GM23338 (cell line): ENCODE measurements at regions not wholly inside any gene's neighbourhood (a gene's known extent, or its start where the extent isn't known, plus 50 kb on each side); places are given as distances from the start of the nearest gene placed in this dataset.

ENCODE experiments used
- ATAC-seq: fragments of 200-7000 bp; cut with Tn5 transposase; 3 replicates; pipeline ENCODE4 v1.9.1; 2020
- DNase-seq: peaks from one replicate; pipeline ENCODE4 v3.0.0-alpha.2; 2015; ENCODE audit warnings: low spot score
- H2AFZ ChIP-seq: fragments of 200-600 bp; sonication (generic); 2 replicates; pipeline ENCODE4 v1.8.0; 2016; ENCODE audit warnings: antibody characterized with exemption, mild to moderate bottlenecking, moderate library complexity
- H3F3A ChIP-seq: fragments of 200-600 bp; sonication (generic); replicated peaks from 2 replicates; pipeline ENCODE4 v1.8.0; 2017; ENCODE audit warnings: antibody characterized with exemption, mixed run types, low read depth
- H3K27ac ChIP-seq: fragments of 200-600 bp; sonication (generic); 2 replicates; pipeline ENCODE4 v1.6.1; 2016; ENCODE audit warnings: low read depth
- H3K27me3 ChIP-seq: fragments of 200-600 bp; sonication (generic); 2 replicates; pipeline ENCODE4 v1.8.0; 2016; ENCODE audit warnings: mild to moderate bottlenecking, mixed run types, moderate library complexity; ENCODE audit not compliant: insufficient read depth
- H3K36me3 ChIP-seq: fragments of 200-600 bp; sonication (generic); 2 replicates; pipeline ENCODE4 v1.8.0; 2016; ENCODE audit warnings: mild to moderate bottlenecking; ENCODE audit not compliant: insufficient read depth
- H3K4me1 ChIP-seq: fragments of 200-600 bp; sonication (generic); 2 replicates; pipeline ENCODE4 v1.8.0; 2016; ENCODE audit warnings: mild to moderate bottlenecking, moderate library complexity; ENCODE audit not compliant: insufficient read depth
- H3K4me2 ChIP-seq: fragments of 200-600 bp; sonication (generic); 2 replicates; pipeline ENCODE4 v1.7.1; 2017; ENCODE audit warnings: mixed run types
- H3K4me3 ChIP-seq: fragments of 200-600 bp; sonication (generic); 2 replicates; pipeline ENCODE4 v1.6.1; 2016; ENCODE audit warnings: mixed run types
- H3K79me2 ChIP-seq: fragments of 200-600 bp; sonication (generic); replicated peaks from 2 replicates; pipeline ENCODE4 v1.8.0; 2017; ENCODE audit warnings: mild to moderate bottlenecking; ENCODE audit not compliant: insufficient read depth
- H3K9me2 ChIP-seq: fragments of 200-600 bp; sonication (generic); 2 replicates; pipeline ENCODE4 v1.8.0; 2017; ENCODE audit not compliant: insufficient read depth
- H4K20me1 ChIP-seq: fragments of 200-600 bp; sonication (generic); replicated peaks from 2 replicates; pipeline ENCODE4 v1.8.0; 2017; ENCODE audit warnings: mild to moderate bottlenecking; ENCODE audit not compliant: insufficient read depth
- H3K27ac Mint-ChIP-seq: 2 replicates; pipeline ENCODE4 v1.8.0; 2020; ENCODE audit warnings: inconsistent platforms, mild to moderate bottlenecking, moderate library complexity, mixed read lengths
- H3K27me3 Mint-ChIP-seq: 3 replicates; pipeline ENCODE4 v1.8.0; 2022; ENCODE audit warnings: low read depth, mild to moderate bottlenecking, moderate library complexity, mixed read lengths, inconsistent platforms; ENCODE audit not compliant: insufficient read depth, poor library complexity
- H3K36me3 Mint-ChIP-seq: 3 replicates; pipeline ENCODE4 v1.8.0; 2021; ENCODE audit warnings: low read depth, mild to moderate bottlenecking, inconsistent platforms, moderate library complexity, mixed read lengths
- H3K4me1 Mint-ChIP-seq: 3 replicates; pipeline ENCODE4 v1.8.0; 2020; ENCODE audit warnings: mild to moderate bottlenecking, inconsistent platforms, mixed read lengths
- H3K4me3 Mint-ChIP-seq: 3 replicates; pipeline ENCODE4 v1.8.0; 2021; ENCODE audit warnings: moderate library complexity, mild to moderate bottlenecking, inconsistent platforms, mixed read lengths
- H3K9me3 Mint-ChIP-seq: 3 replicates; pipeline ENCODE4 v1.8.0; 2020; ENCODE audit warnings: moderate library complexity, mild to moderate bottlenecking, inconsistent platforms, mixed read lengths
- EZH2 ChIP-seq: fragments of 200-600 bp; sonication (generic); IDR thresholded peaks from one replicate; pipeline ENCODE4 v1.8.0; 2017; ENCODE audit warnings: antibody characterized with exemption, mild to moderate bottlenecking, low read depth; ENCODE audit not compliant: unreplicated experiment
- JUNB ChIP-seq: IDR thresholded peaks from one replicate; pipeline ENCODE4 v1.6.1; 2016; ENCODE audit warnings: antibody characterized with exemption; ENCODE audit not compliant: unreplicated experiment
- NANOG ChIP-seq: IDR thresholded peaks from 2 replicates; pipeline ENCODE4 v1.6.1; 2016; ENCODE audit warnings: antibody characterized with exemption, borderline replicate concordance
- REST ChIP-seq: IDR thresholded peaks from one replicate; pipeline ENCODE4 v1.6.1; 2018; ENCODE audit warnings: antibody characterized with exemption; ENCODE audit not compliant: unreplicated experiment
- STAT1 ChIP-seq: IDR thresholded peaks from one replicate; pipeline ENCODE4 v1.6.1; 2016; ENCODE audit warnings: antibody characterized with exemption; ENCODE audit not compliant: unreplicated experiment
- ZNF114 ChIP-seq: fragments of 250-450 bp; sonication (Bioruptor Pico); IDR thresholded peaks from 2 replicates; pipeline ENCODE4 v1.5.0; 2020; ENCODE audit warnings: mild to moderate bottlenecking, moderate library complexity
- ZNF331 ChIP-seq: fragments of 250-450 bp; sonication (Bioruptor Pico); IDR thresholded peaks from 2 replicates; pipeline ENCODE4 v1.5.0; 2020; ENCODE audit warnings: low read depth, mild to moderate bottlenecking, moderate library complexity
- TF ChIP-seq, protein P1 (sequence below): IDR thresholded peaks from 2 replicates; pipeline ENCODE4 v1.6.1; 2016; ENCODE audit warnings: antibody characterized with exemption
- TF ChIP-seq, protein P2 (sequence below), 2 experiments: fragments of 200-600 bp in 1 of 2; sonication (generic) in 1 of 2; conservative IDR thresholded peaks; 2 replicates each; pipeline versions ENCODE4 v1.5.1 to v1.6.1; 2016 to 2017; ENCODE audit warnings: antibody characterized with exemption in 2 of 2, low read depth in 2 of 2, mild to moderate bottlenecking in 2 of 2, moderate library complexity in 1 of 2

DNA sequence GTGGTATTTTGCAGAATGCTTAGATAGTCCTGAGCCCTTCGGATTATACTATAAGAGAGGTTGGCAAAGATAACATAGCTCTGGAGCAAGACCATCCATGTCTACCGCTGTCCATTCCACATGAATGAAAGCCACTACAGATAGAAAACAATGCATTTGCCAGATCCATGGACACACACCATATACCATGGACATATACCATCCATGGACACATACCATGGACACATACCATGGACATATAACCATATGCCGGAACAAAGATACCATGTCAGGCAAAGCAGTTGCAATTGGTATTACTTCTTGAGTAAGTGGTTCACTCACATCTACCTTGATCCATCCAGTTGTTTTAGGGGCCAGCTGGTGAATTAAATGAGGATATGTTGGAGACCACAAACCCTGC is 53.2 kb upstream of the ATP6AP2 start:
- peaks cover 3% of the 10 kb centered on the region for H3K27me3 Mint-ChIP-seq
- DNase-seq = no peak
- H3K4me2 ChIP-seq = no peak overlapping the region
- H3K4me1 Mint-ChIP-seq = peaks cover 5% of the 10 kb centered on the region; the same call in 1 of the 3 replicates
- H3K9me3 Mint-ChIP-seq = no peaks in the 10 kb centered on the region
- no peaks in the 10 kb centered on the region for H3K36me3 ChIP-seq
- no peak overlapping the region for H3K27ac Mint-ChIP-seq
- no peaks in the 10 kb centered on the region for H3K27me3 ChIP-seq
- no peaks in the 10 kb centered on the region for H3F3A ChIP-seq
- no peak overlapping the region for H3K4me3 Mint-ChIP-seq
- no peaks in the 10 kb centered on the region for H3K4me1 ChIP-seq
- H3K4me3 ChIP-seq = no peak overlapping the region
- no peaks in the 10 kb centered on the region for H4K20me1 ChIP-seq
- no peaks in the 10 kb centered on the region for H3K9me2 ChIP-seq
- TF ChIP-seq REST = no peak
- H3K79me2 ChIP-seq = no peaks in the 10 kb centered on the region
- no peak for ATAC-seq
- H3K36me3 Mint-ChIP-seq = no peaks in the 10 kb centered on the region
- no peak overlapping the region for H2AFZ ChIP-seq
- H3K27ac ChIP-seq = no peak overlapping the region

DNA sequence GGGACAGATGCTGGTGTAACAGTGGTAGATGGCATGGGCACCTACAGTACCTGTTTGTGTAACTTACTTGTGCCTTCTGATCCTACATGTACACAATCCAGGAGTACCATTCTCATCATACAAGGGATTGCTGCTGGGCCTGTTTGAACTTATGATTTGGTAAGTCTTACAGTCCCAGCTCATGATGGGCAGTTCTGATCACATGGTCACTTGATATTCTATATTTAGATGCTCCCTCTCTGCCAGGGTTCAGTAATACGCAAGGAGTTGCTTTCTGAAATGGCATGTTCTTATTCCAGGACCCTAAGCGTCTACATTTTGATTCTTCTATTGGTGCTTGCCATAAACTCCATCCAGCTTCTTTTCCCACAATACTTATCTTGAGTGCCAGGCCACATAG is 54.4 kb upstream of the ATP6AP2 start:
- no peak overlapping the region for H3K4me3 ChIP-seq
- H3K4me2 ChIP-seq = no peak overlapping the region
- no peak overlapping the region for H2AFZ ChIP-seq
- no peak for ATAC-seq
- H3K4me3 Mint-ChIP-seq = no peak overlapping the region
- no peak overlapping the region for H3K27ac Mint-ChIP-seq
- H3K9me2 ChIP-seq = no peaks in the 10 kb centered on the region
- no peaks in the 10 kb centered on the region for H3K9me3 Mint-ChIP-seq
- peaks cover 3% of the 10 kb centered on the region for H3K27me3 Mint-ChIP-seq
- no peaks in the 10 kb centered on the region for H3K27me3 ChIP-seq
- H3K79me2 ChIP-seq = no peaks in the 10 kb centered on the region
- H3K27ac ChIP-seq = no peak overlapping the region
- peaks cover 3% of the 10 kb centered on the region; the same call in 1 of the 3 replicates for H3K4me1 Mint-ChIP-seq
- no peaks in the 10 kb centered on the region for H3K4me1 ChIP-seq
- H3F3A ChIP-seq = no peaks in the 10 kb centered on the region
- H4K20me1 ChIP-seq = no peaks in the 10 kb centered on the region
- H3K36me3 ChIP-seq = no peaks in the 10 kb centered on the region
- DNase-seq = no peak
- no peaks in the 10 kb centered on the region for H3K36me3 Mint-ChIP-seq
- TF ChIP-seq, protein P1, sequence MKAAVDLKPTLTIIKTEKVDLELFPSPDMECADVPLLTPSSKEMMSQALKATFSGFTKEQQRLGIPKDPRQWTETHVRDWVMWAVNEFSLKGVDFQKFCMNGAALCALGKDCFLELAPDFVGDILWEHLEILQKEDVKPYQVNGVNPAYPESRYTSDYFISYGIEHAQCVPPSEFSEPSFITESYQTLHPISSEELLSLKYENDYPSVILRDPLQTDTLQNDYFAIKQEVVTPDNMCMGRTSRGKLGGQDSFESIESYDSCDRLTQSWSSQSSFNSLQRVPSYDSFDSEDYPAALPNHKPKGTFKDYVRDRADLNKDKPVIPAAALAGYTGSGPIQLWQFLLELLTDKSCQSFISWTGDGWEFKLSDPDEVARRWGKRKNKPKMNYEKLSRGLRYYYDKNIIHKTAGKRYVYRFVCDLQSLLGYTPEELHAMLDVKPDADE = no peak
- TF ChIP-seq EZH2 (no peak), JUNB (no peak), REST (no peak), STAT1 (no peak), NANOG (no peak), ZNF114 (CRISPR knock-in tag) (no peak), ZNF331 (CRISPR knock-in tag) (no peak)
- TF ChIP-seq, protein P2, sequence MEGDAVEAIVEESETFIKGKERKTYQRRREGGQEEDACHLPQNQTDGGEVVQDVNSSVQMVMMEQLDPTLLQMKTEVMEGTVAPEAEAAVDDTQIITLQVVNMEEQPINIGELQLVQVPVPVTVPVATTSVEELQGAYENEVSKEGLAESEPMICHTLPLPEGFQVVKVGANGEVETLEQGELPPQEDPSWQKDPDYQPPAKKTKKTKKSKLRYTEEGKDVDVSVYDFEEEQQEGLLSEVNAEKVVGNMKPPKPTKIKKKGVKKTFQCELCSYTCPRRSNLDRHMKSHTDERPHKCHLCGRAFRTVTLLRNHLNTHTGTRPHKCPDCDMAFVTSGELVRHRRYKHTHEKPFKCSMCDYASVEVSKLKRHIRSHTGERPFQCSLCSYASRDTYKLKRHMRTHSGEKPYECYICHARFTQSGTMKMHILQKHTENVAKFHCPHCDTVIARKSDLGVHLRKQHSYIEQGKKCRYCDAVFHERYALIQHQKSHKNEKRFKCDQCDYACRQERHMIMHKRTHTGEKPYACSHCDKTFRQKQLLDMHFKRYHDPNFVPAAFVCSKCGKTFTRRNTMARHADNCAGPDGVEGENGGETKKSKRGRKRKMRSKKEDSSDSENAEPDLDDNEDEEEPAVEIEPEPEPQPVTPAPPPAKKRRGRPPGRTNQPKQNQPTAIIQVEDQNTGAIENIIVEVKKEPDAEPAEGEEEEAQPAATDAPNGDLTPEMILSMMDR (conservative IDR thresholded peaks at IDR 0.05; ENCODE audit: low read depth in 2 of 2) = no peak
